SK-N-SH (cell line): ENCODE measurements at regions not wholly inside any gene's neighbourhood (a gene's known extent, or its start where the extent isn't known, plus 50 kb on each side); places are given as distances from the start of the nearest gene placed in this dataset.

ENCODE experiments used
- CTCF ChIA-PET: fragments of 300-600, 350-600 bp; formaldehyde crosslinking; extraction: SDS; loops from one replicate; lab custom pipeline; 2021; lab: Yijun Ruan, JAX
- POLR2A ChIA-PET: fragments of 350-600 bp; sonication (Branson Sonifier 250); formaldehyde crosslinking; extraction: SDS; loops from one replicate; lab custom pipeline; 2020; ENCODE audit warnings: antibody characterized with exemption, inconsistent platforms; lab: Yijun Ruan, JAX
- DNase-seq: peaks from one replicate; pipeline ENCODE4 v3.0.0; 2012
- H2AFZ ChIP-seq: fragments of 200-600 bp; sonication (generic); 2 replicates; pipeline ENCODE4 v1.8.1; 2016; ENCODE audit warnings: antibody characterized with exemption, mild to moderate bottlenecking, low read depth
- H3F3A ChIP-seq: fragments of 200-600 bp; sonication (generic); replicated peaks from 2 replicates; pipeline ENCODE3; 2016; ENCODE audit warnings: antibody characterized with exemption, mild to moderate bottlenecking; ENCODE audit not compliant: insufficient read depth
- H3K27ac ChIP-seq, 2 experiments: fragments of 200-500 bp in 1 of 2; fragments of 200-600 bp in 1 of 2; sonication (Bioruptor generic) in 1 of 2; sonication (generic), shearing (Covaris generic) in 1 of 2; 2 replicates each; pipeline versions ENCODE4 v1.5.1 to v1.6.1; 2014 to 2016; ENCODE audit warnings: low read depth in 2 of 2, inconsistent platforms in 1 of 2, low read length in 1 of 2, mild to moderate bottlenecking in 1 of 2, mixed read lengths in 1 of 2
- H3K27me3 ChIP-seq: fragments of 200-600 bp; sonication (generic), shearing (Covaris generic); 2 replicates; pipeline ENCODE4 v1.6.1; 2016; ENCODE audit warnings: mixed run types; ENCODE audit not compliant: insufficient read depth
- H3K36me3 ChIP-seq, 2 experiments: fragments of 200-500 bp in 1 of 2; fragments of 200-600 bp in 1 of 2; sonication (Bioruptor generic) in 1 of 2; sonication (generic) in 1 of 2; replicated peaks in 1 of 2; 2 replicates each; pipeline versions ENCODE3 to v1.5.1; 2014 to 2016; ENCODE audit warnings: low read length in 1 of 2, mild to moderate bottlenecking in 1 of 2; ENCODE audit not compliant: insufficient read depth in 2 of 2, control insufficient read depth in 1 of 2
- H3K4me1 ChIP-seq, 2 experiments: fragments of 200-500 bp in 1 of 2; fragments of 200-600 bp in 1 of 2; sonication (Bioruptor generic) in 1 of 2; sonication (generic), shearing (Covaris generic) in 1 of 2; 2 replicates each; pipeline versions ENCODE4 v1.5.1 to v1.6.1; 2014 to 2016; ENCODE audit warnings: low read depth in 1 of 2, low read length in 1 of 2, mixed run types in 1 of 2; ENCODE audit not compliant: insufficient read depth in 2 of 2, control insufficient read depth in 1 of 2
- H3K4me2 ChIP-seq: fragments of 200-600 bp; sonication (generic), shearing (Covaris generic); 2 replicates; pipeline ENCODE4 v1.6.1; 2017; ENCODE audit warnings: mixed run types
- H3K4me3 ChIP-seq, 2 experiments: fragments of 200-500 bp in 1 of 2; fragments of 200-600 bp in 1 of 2; sonication (Bioruptor generic) in 1 of 2; sonication (generic), shearing (Covaris generic) in 1 of 2; 2 replicates each; pipeline versions ENCODE4 v1.5.1 to v1.8.1; 2014 to 2016; ENCODE audit warnings: low read depth in 2 of 2, inconsistent platforms in 1 of 2, low read length in 1 of 2, mild to moderate bottlenecking in 1 of 2, mixed read lengths in 1 of 2, moderate library complexity in 1 of 2
- H3K79me2 ChIP-seq: fragments of 200-600 bp; sonication (generic); 2 replicates; pipeline ENCODE4 v1.8.1; 2017; ENCODE audit warnings: mild to moderate bottlenecking; ENCODE audit not compliant: insufficient read depth
- H3K9ac ChIP-seq: fragments of 200-600 bp; sonication (generic); 2 replicates; pipeline ENCODE4 v1.6.1; 2017; ENCODE audit warnings: mixed run types
- H3K9me2 ChIP-seq: fragments of 200-600 bp; sonication (generic); 2 replicates; pipeline ENCODE4 v1.6.1; 2017; ENCODE audit warnings: mixed run types
- H3K9me3 ChIP-seq: fragments of 200-600 bp; sonication (generic); 2 replicates; pipeline ENCODE4 v1.6.1; 2017; ENCODE audit warnings: mixed run types, mild to moderate bottlenecking, moderate library complexity
- H4K20me1 ChIP-seq: fragments of 200-600 bp; sonication (generic); 2 replicates; pipeline ENCODE4 v1.6.1; 2017; ENCODE audit warnings: mild to moderate bottlenecking, mixed run types; ENCODE audit not compliant: insufficient read depth
- CTCF ChIP-seq: fragments of 200-600 bp; sonication (generic); IDR thresholded peaks from 2 replicates; pipeline ENCODE4 v1.6.1; 2017; ENCODE audit warnings: antibody characterized with exemption, mild to moderate bottlenecking, moderate library complexity
- ELF1 ChIP-seq: IDR thresholded peaks from 2 replicates; pipeline ENCODE4 v1.4.0; 2012
- GATA2 ChIP-seq: sonication (generic); formaldehyde crosslinking; IDR thresholded peaks from 2 replicates; pipeline ENCODE4 v1.5.0; 2020; ENCODE audit warnings: mild to moderate bottlenecking, missing genetic modification reagents
- IRF3 ChIP-seq: fragments of 150-350 bp; IDR thresholded peaks from 2 replicates; pipeline ENCODE4 v1.6.1; 2016; ENCODE audit warnings: mild to moderate bottlenecking, low read depth, low read length
- JUND ChIP-seq: IDR thresholded peaks from 2 replicates; pipeline ENCODE4 v1.4.0; 2012
- MAX ChIP-seq: IDR thresholded peaks from 2 replicates; pipeline ENCODE4 v1.4.0; 2012; ENCODE audit warnings: low read depth
- MEF2A ChIP-seq: IDR thresholded peaks from 2 replicates; pipeline ENCODE4 v1.4.0; 2012; ENCODE audit warnings: low read depth, borderline replicate concordance
- NRF1 ChIP-seq: IDR thresholded peaks from 2 replicates; pipeline ENCODE4 v1.6.1; 2012; ENCODE audit warnings: low read depth, mild to moderate bottlenecking, low read length
- REST ChIP-seq: IDR thresholded peaks from 2 replicates; pipeline ENCODE4 v1.6.1; 2012; ENCODE audit warnings: mild to moderate bottlenecking, low read depth, low read length, moderate library complexity
- RXRA ChIP-seq: IDR thresholded peaks from 2 replicates; pipeline ENCODE4 v1.4.0; 2012; ENCODE audit warnings: low read depth, mild to moderate bottlenecking, borderline replicate concordance
- SMC3 ChIP-seq: IDR thresholded peaks from 2 replicates; pipeline ENCODE4 v1.6.1; 2012; ENCODE audit warnings: low read depth, low read length, improper control_type of control experiment
- TEAD4 ChIP-seq: IDR thresholded peaks from 2 replicates; pipeline ENCODE4 v1.4.0; 2012; ENCODE audit warnings: mild to moderate bottlenecking, borderline replicate concordance; ENCODE audit not compliant: insufficient read depth
- ZBTB33 ChIP-seq: IDR thresholded peaks from 2 replicates; pipeline ENCODE4 v1.4.0; 2012; ENCODE audit warnings: low read depth, borderline replicate concordance
- WGBS: methylation state at CpG from one replicate; pipeline ENCODE4 v1.1.6; 2017; ENCODE audit warnings: low lambda C conversion rate; 5-methylcytosine and 5-hydroxymethylcytosine counted together

- Histone ChIP-seq H3K9ac (no peak overlapping the region), H3K4me2 (no peak overlapping the region), H3K79me2 (no peaks in the 10 kb centered on the region), H2AFZ (no peak overlapping the region), H4K20me1 (no peaks in the 10 kb centered on the region), H3F3A (no peaks in the 10 kb centered on the region), H3K9me2 (no peaks in the 10 kb centered on the region), H3K4me3 (no peak overlapping the region), H3K4me1 (no peaks in the 10 kb centered on the region), H3K36me3 (no peaks in the 10 kb centered on the region), H3K9me3 (no peaks in the 10 kb centered on the region), H3K27me3 (no peaks in the 10 kb centered on the region), H3K27ac (no peak overlapping the region)
- 12% methylated on average over 1 of the region's 1 CpG for WGBS
- CTCF ChIA-PET, result no interaction called here
- POLR2A ChIA-PET, result no interaction called here
- DNase-seq, result no peak
- no peak for TF ChIP-seq ELF1
- no peak for TF ChIP-seq NRF1
- TF ChIP-seq SMC3, result no peak
- no peak for TF ChIP-seq ZBTB33
- TF ChIP-seq MAX, result no peak
- no peak for TF ChIP-seq TEAD4
- TF ChIP-seq RXRA, result no peak
- TF ChIP-seq CTCF, result no peak
- TF ChIP-seq GATA2 (CRISPR knock-in tag), result no peak
- no peak for TF ChIP-seq JUND
These were observed 1389.3 kb downstream of the GATA3 start for GRCh38 chr10:9443758-9444157.

- H3K36me3 ChIP-seq, result no peaks in the 10 kb centered on the region
- H3F3A ChIP-seq, result no peaks in the 10 kb centered on the region
- POLR2A ChIA-PET, result no interaction called here
- no peak overlapping the region for H3K4me2 ChIP-seq
- H3K9me2 ChIP-seq, result no peaks in the 10 kb centered on the region
- H3K9ac ChIP-seq, result no peak overlapping the region
- no peak overlapping the region for H3K27ac ChIP-seq
- no peaks in the 10 kb centered on the region for H4K20me1 ChIP-seq
- DNase-seq, result no peak
- no peaks in the 10 kb centered on the region for H3K79me2 ChIP-seq
- CTCF ChIA-PET, result no interaction called here
- no peak for TF ChIP-seq IRF3
- TF ChIP-seq MEF2A, result no peak
- TF ChIP-seq REST, result no peak
- H3K4me1 ChIP-seq, result no peaks in the 10 kb centered on the region
- no peak overlapping the region for H2AFZ ChIP-seq
- 2% methylated on average over 2 of the region's 2 CpGs for WGBS
- H3K4me3 ChIP-seq, result no peak overlapping the region
- H3K9me3 ChIP-seq, result no peaks in the 10 kb centered on the region
- H3K27me3 ChIP-seq, result no peaks in the 10 kb centered on the region
These were observed 1395.0 kb downstream of the GATA3 start for GRCh38 chr10:9449530-9449929.
